SK-N-SH treated with all-trans-retinoic acid at 6 μM for 48 hours (cell line): ENCODE measurements at regions not wholly inside any gene's neighbourhood (a gene's known extent, or its start where the extent isn't known, plus 50 kb on each side); places are given as distances from the start of the nearest gene placed in this dataset.

Experiments used
- ARNTL ChIP-seq: fragments of 450-650 bp; formaldehyde crosslinking; IDR thresholded peaks from 2 replicates; pipeline ENCODE4 v1.5.0; 2020; ENCODE audit warnings: low read depth, mild to moderate bottlenecking, moderate library complexity, borderline replicate concordance
- CSDC2 ChIP-seq: fragments of 250-450 bp; sonication (Bioruptor Pico); IDR thresholded peaks from 2 replicates; pipeline ENCODE4 v1.5.0; 2020; ENCODE audit warnings: mild to moderate bottlenecking, moderate library complexity
- ISL1 ChIP-seq: fragments of 250-450 bp; sonication (Bioruptor Pico); IDR thresholded peaks from 2 replicates; pipeline ENCODE4 v2.1.2; 2022; ENCODE audit warnings: mild to moderate bottlenecking, moderate library complexity
- TCF4 ChIP-seq: fragments of 250-450 bp; sonication (Bioruptor Pico); IDR thresholded peaks from 2 replicates; pipeline ENCODE4 v1.8.0; 2021; ENCODE audit warnings: mild to moderate bottlenecking, moderate library complexity, borderline replicate concordance
- ZNF565 ChIP-seq: fragments of 450-650 bp; formaldehyde crosslinking; conservative IDR thresholded peaks from 2 replicates; pipeline ENCODE4 v1.5.0; 2020; ENCODE audit warnings: low read depth, mild to moderate bottlenecking, moderate library complexity
- TF ChIP-seq, protein P1 (sequence below): fragments of 250-450 bp; sonication (Bioruptor Pico); IDR thresholded peaks from 2 replicates; pipeline ENCODE4 v1.8.0; 2021; ENCODE audit warnings: low read depth, mild to moderate bottlenecking, moderate library complexity, borderline replicate concordance

DNA sequence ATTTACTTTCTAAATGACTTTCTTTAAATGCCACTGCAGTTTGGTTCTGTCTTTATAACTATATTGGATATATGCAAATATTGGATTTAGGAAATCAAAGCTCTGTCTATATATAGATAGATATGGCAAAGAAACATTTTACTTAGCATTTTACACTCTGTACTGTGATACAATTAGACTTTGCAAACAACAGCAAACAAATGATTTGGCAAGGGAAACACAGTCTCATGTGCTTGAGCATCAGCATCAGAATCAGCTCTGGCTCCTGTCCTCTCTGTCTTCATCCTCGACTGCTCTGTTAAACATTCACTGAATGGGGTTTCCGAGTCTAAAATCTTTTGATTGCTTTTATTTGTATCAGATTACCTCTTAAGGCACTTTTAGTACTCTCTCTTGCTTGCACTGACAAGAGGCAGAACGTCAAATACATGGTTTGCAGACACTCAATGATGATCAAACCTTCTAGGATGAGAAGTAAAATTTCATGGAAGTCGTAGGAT lies 176.8 kb upstream of the LRP1B start:
- no peak for TF ChIP-seq ISL1 (CRISPR knock-in tag)
- TF ChIP-seq CSDC2, result no peak
- TF ChIP-seq, protein P1, sequence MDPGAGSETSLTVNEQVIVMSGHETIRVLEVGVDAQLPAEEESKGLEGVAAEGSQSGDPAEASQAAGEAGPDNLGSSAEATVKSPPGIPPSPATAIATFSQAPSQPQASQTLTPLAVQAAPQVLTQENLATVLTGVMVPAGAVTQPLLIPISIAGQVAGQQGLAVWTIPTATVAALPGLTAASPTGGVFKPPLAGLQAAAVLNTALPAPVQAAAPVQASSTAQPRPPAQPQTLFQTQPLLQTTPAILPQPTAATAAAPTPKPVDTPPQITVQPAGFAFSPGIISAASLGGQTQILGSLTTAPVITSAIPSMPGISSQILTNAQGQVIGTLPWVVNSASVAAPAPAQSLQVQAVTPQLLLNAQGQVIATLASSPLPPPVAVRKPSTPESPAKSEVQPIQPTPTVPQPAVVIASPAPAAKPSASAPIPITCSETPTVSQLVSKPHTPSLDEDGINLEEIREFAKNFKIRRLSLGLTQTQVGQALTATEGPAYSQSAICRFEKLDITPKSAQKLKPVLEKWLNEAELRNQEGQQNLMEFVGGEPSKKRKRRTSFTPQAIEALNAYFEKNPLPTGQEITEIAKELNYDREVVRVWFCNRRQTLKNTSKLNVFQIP, result no peak
- no peak for TF ChIP-seq TCF4 (CRISPR knock-in tag)
- TF ChIP-seq ZNF565 (CRISPR knock-in tag), result no peak
- TF ChIP-seq ARNTL (CRISPR knock-in tag), result no peak
